ENCODE measurements at regions not wholly inside any gene's neighbourhood (a gene's known extent, or its start where the extent isn't known, plus 50 kb on each side); places are given as distances from the start of the nearest gene placed in this dataset.

- Histone ChIP-seq H3K4me1 (ENCODE audit: insufficient read depth, low read length, poor library complexity, severe bottlenecking) (no peaks in the 10 kb centered on the region), H3K9me2 (replicated peaks; ENCODE audit: low read depth, low read length) (no peaks in the 10 kb centered on the region), H3F3A (ENCODE audit: low read depth) (no peaks in the 10 kb centered on the region), H3K36me3 (ENCODE audit: insufficient read depth, low read length) (no peaks in the 10 kb centered on the region), H3K9me3 (ENCODE audit: insufficient read depth, low read depth, low read length) (no peaks in the 10 kb centered on the region; the same call in 1 of the 2 replicates), H4K20me1 (ENCODE audit: insufficient read depth, low read length, poor library complexity, severe bottlenecking) (no peaks in the 10 kb centered on the region), H3K4me2 (ENCODE audit: low read depth, low read length, poor library complexity, severe bottlenecking) (no peak overlapping the region), H3K9ac (ENCODE audit: low read depth, low read length, poor library complexity, severe bottlenecking) (no peak overlapping the region), H2AFZ (ENCODE audit: low read length) (no peak overlapping the region), H3K79me2 (ENCODE audit: insufficient read depth, low read length) (no peaks in the 10 kb centered on the region), H3K4me3 (ENCODE audit: low read length, poor library complexity, severe bottlenecking) (no peak overlapping the region), H3K27me3 (ENCODE audit: insufficient read depth, low read length, poor library complexity, severe bottlenecking) (no peaks in the 10 kb centered on the region)
- TF ChIP-seq CTCF (conservative IDR thresholded peaks at IDR 0.05; ENCODE audit: low read length) (no peak), EZH2phosphoT487 (IDR thresholded peaks at IDR 0.05; ENCODE audit: borderline replicate concordance) (no peak)
These were observed 1794.5 kb downstream of the PCDH9 start for GRCh38 chr13:65435590-65435989.

GRCh38 chr13:65417953-65418352 is 1812.2 kb downstream of the PCDH9 start:
- no peaks in the 10 kb centered on the region for H3K4me1 ChIP-seq (ENCODE audit: insufficient read depth, low read length, poor library complexity, severe bottlenecking)

DNA sequence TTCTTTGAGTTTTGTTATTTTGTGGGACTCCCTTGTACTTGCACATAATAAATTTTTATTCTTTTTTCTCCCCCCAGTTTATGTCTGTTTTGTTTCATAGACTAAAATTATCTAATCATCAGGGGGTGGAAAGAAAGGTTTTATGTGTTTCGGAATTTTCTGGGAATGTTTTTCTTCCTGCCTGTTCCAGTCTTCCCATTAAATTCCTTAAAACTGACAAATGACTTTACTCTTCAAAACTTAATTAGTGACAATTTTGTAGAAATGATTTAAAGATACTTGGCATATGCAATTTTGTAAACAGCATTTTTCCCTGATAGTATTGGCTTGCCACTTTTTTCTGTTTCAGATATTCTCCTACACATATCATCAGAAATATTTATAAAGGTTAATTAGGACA is 1813.4 kb downstream of the PCDH9 start:
- no peaks in the 10 kb centered on the region for H4K20me1 ChIP-seq (ENCODE audit: insufficient read depth, low read length, poor library complexity, severe bottlenecking)
- TF ChIP-seq EZH2phosphoT487 (IDR thresholded peaks at IDR 0.05; ENCODE audit: borderline replicate concordance): no peak
- H3K9ac ChIP-seq (ENCODE audit: low read depth, low read length, poor library complexity, severe bottlenecking): no peak overlapping the region

More at GRCh38 chr13:65417953-65418352, 1812.2 kb downstream of the PCDH9 start:
- H3K9ac ChIP-seq (ENCODE audit: low read depth, low read length, poor library complexity, severe bottlenecking): no peak overlapping the region
- H3K36me3 ChIP-seq (ENCODE audit: insufficient read depth, low read length): no peaks in the 10 kb centered on the region
- H3K27me3 ChIP-seq (ENCODE audit: insufficient read depth, low read length, poor library complexity, severe bottlenecking): no peaks in the 10 kb centered on the region
- no peak overlapping the region for H3K4me2 ChIP-seq (ENCODE audit: low read depth, low read length, poor library complexity, severe bottlenecking)
- no peak overlapping the region for H3K4me3 ChIP-seq (ENCODE audit: low read length, poor library complexity, severe bottlenecking)
- no peaks in the 10 kb centered on the region for H3K79me2 ChIP-seq (ENCODE audit: insufficient read depth, low read length)
- no peaks in the 10 kb centered on the region for H3K9me2 ChIP-seq (replicated peaks; ENCODE audit: low read depth, low read length)
- no peaks in the 10 kb centered on the region for H3F3A ChIP-seq (ENCODE audit: low read depth)
- no peaks in the 10 kb centered on the region for H4K20me1 ChIP-seq (ENCODE audit: insufficient read depth, low read length, poor library complexity, severe bottlenecking)
- TF ChIP-seq EZH2phosphoT487 (IDR thresholded peaks at IDR 0.05; ENCODE audit: borderline replicate concordance) (no peak), CTCF (conservative IDR thresholded peaks at IDR 0.05; ENCODE audit: low read length) (no peak)
- no peaks in the 10 kb centered on the region for H3K9me3 ChIP-seq (ENCODE audit: insufficient read depth, low read depth, low read length)
- no peak overlapping the region for H2AFZ ChIP-seq (ENCODE audit: low read length)

DNA sequence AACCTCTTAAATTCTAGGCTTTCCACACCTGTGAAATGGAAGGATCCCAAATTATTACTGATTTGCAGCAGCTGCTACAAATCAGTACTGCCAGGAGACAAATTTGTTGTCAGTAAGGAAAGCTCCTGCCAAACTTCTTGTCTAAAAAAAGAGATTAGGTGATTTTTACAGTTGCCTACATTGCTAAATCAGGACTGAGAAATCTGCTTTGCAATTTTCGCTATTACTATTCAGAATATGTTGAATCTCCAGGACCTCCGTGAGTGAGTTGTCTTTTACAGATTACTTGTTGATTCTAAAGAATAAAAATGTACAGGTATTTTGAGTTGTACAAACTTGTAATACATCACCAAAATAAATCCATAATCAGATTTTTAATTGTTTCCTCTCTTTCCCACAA is 1815.9 kb downstream of the PCDH9 start:
- Histone ChIP-seq H3K4me1 (ENCODE audit: insufficient read depth, low read length, poor library complexity, severe bottlenecking) (no peaks in the 10 kb centered on the region), H3K79me2 (ENCODE audit: insufficient read depth, low read length) (no peaks in the 10 kb centered on the region), H3K4me3 (ENCODE audit: low read length, poor library complexity, severe bottlenecking) (no peak overlapping the region), H3K9ac (ENCODE audit: low read depth, low read length, poor library complexity, severe bottlenecking) (no peak overlapping the region), H3K9me3 (ENCODE audit: insufficient read depth, low read depth, low read length) (no peaks in the 10 kb centered on the region), H2AFZ (ENCODE audit: low read length) (no peak overlapping the region), H3K36me3 (ENCODE audit: insufficient read depth, low read length) (no peaks in the 10 kb centered on the region), H4K20me1 (ENCODE audit: insufficient read depth, low read length, poor library complexity, severe bottlenecking) (no peaks in the 10 kb centered on the region), H3K27me3 (ENCODE audit: insufficient read depth, low read length, poor library complexity, severe bottlenecking) (no peaks in the 10 kb centered on the region), H3K4me2 (ENCODE audit: low read depth, low read length, poor library complexity, severe bottlenecking) (no peak overlapping the region), H3F3A (ENCODE audit: low read depth) (no peaks in the 10 kb centered on the region), H3K9me2 (replicated peaks; ENCODE audit: low read depth, low read length) (no peaks in the 10 kb centered on the region)
- TF ChIP-seq EZH2phosphoT487 (IDR thresholded peaks at IDR 0.05; ENCODE audit: borderline replicate concordance) (no peak), CTCF (conservative IDR thresholded peaks at IDR 0.05; ENCODE audit: low read length) (no peak)

More for the DNA sequence above, 1813.4 kb downstream of the PCDH9 start:
- Histone ChIP-seq H3K36me3 (ENCODE audit: insufficient read depth, low read length) (no peaks in the 10 kb centered on the region), H3K9me2 (replicated peaks; ENCODE audit: low read depth, low read length) (no peaks in the 10 kb centered on the region), H3K4me1 (ENCODE audit: insufficient read depth, low read length, poor library complexity, severe bottlenecking) (no peaks in the 10 kb centered on the region), H3K27me3 (ENCODE audit: insufficient read depth, low read length, poor library complexity, severe bottlenecking) (no peaks in the 10 kb centered on the region), H3K4me3 (ENCODE audit: low read length, poor library complexity, severe bottlenecking) (no peak overlapping the region), H3K79me2 (ENCODE audit: insufficient read depth, low read length) (no peaks in the 10 kb centered on the region), H3K4me2 (ENCODE audit: low read depth, low read length, poor library complexity, severe bottlenecking) (no peak overlapping the region), H2AFZ (ENCODE audit: low read length) (0 out of 2 replicates have a peak overlapping the region, but pooled peaks have one; percentile 52), H3K9me3 (ENCODE audit: insufficient read depth, low read depth, low read length) (no peaks in the 10 kb centered on the region), H3F3A (ENCODE audit: low read depth) (no peaks in the 10 kb centered on the region)

All from Loucy (cell line).